ENCODE measurements at regions not wholly inside any gene's neighbourhood (a gene's known extent, or its start where the extent isn't known, plus 50 kb on each side); places are given as distances from the start of the nearest gene placed in this dataset.

DNA sequence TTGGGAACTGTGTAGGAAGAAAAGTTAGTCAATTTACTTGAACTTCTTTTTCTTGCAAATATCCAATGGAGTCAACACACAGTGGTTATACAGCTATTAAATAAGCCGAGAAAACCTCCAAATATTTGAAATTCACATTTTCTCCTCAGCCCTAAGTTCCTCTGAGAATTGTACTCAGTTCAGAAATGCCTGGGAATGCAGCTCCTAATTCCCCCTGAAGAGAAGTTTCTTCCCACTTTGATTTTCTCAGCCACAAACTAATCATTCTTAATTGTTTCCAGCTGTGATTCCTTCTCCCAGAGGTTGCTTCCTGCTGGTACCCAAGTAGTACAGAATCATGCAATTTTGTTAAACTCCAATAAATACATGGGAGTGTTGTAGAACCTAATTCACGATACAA, 246.1 kb upstream of the MIR17HG start:
- no peak for DNase-seq

- no peak for DNase-seq
Observed at GRCh38 chr13:91105270-91105669, 242.2 kb upstream of the MIR17HG start.

DNA sequence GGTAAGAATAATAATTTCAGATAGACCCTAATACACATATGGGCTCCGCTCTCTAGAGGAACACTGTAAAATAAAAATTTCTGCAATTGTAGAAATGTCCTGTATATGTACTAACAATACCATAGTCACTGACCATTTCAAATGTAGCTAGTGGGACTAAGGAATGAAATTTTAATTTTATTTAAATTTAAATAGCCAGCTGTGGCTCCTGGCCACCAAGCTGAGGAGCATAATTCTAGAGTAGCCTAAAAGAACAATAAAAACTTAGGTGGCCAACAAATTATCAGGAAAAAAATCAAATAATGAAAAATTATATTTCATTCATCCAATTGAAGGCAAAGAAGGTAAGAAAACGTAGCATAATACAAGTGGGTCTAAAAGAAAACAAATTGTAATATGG, 240.9 kb upstream of the MIR17HG start:
- DNase-seq, result no peak

DNA sequence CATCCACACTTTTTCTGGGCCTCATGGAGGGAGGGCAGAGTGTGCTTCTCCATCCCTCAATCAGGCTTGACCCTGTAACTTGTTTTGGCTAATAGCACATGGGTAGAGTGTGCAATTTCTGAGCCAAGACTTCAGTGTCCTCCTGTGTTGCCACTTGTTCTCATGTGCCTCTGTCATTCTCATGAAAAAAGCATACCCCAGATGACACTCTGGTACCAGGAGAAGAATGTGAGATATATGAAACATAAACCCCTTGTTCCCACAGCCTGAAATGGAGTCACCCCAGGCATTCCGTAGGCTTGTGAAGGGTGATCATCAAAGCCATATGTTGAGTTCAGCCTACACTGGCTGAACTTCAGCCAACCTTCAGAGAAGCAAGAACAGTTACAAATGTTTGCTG, 239.2 kb upstream of the MIR17HG start:
- DNase-seq, result no peak

DNA sequence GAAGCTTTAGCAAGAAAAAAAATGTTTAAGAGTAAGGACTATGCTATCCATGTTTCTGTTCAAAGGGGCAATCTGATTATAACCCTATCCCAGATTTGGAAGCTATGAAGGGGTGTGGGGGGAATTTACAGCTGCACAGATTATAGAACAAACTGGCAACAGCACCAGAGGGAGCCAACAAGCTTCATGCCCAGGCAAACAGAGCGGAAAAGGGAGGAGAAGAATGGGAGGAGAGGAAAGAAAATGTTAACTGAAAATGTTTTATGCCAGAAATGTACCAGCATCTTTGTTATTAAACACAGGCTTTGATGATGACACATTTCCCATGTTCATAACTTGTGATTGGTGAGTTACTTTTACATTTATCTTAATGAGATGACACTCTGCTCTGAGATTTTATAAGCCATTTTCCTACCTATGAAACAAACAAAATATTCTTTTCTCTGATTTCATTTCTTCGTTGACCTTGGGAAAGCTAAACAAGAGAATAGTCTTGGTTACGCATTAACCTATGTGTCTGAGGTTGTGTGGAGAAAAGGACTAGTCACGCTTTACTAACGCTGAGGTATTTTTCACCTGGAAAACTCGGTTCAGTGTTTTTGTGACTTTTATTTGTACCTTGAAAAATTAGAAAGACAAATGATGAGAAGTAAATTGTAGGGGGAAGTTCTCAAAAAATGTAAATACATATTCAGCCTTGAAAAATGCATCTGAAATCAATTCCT, 235.8 kb upstream of the MIR17HG start:
- no peak for DNase-seq

DNA sequence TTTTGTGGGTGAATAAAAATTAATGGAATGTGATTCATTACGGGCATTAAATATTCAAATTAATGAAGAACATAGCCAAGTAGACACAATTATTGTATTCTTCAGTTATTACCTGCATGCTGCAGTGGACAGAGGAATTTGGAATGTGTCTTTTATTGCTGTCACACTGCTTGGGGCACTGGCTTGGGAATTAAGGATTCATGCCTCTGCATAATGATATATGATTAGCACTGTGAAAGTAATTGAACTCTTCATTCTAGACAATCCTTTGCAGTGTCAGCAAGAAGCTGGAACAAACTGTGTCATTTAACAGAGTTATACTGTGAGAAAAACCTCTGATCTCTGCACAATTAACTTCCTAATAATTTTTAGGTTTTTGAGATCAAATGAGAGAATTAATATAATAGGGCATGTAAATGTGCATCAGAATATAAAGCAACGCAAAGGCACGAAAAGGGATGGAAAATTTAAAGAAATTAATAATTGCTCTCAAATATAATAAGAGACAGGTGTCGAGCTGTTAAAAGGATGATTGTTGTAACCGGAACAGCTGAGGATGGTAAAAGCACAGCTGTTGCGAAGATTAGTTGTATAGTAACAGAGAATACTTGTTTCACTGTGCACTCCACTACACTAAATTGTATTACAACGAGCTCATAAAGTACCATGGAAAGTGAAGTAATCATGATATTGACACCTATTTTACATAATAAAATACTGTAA, 235.1 kb upstream of the MIR17HG start:
- no peak for DNase-seq

- no peak for DNase-seq
Observed at GRCh38 chr13:91112924-91113277, 234.6 kb upstream of the MIR17HG start.

- no peak for DNase-seq
Observed at GRCh38 chr13:91115776-91116175, 231.7 kb upstream of the MIR17HG start.

DNA sequence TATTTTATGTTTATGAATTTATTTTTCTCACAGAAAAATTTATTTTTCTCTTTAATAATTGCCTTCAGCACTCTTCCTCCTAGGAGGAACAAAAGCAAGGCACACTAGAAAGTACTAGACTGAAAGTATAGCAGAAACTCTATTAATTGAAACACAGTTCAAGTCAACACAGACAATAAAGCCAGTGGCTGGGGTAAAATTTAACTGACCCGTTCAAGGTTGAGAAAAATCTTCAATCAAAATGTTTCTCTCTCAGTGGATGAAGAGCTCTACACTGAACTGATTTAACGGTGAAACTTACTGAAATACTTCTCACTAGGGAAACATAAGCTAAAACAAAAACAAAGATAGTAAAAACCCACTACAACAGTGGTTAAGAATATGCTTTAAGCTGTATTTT, 230.1 kb upstream of the MIR17HG start:
- no peak for DNase-seq

DNA sequence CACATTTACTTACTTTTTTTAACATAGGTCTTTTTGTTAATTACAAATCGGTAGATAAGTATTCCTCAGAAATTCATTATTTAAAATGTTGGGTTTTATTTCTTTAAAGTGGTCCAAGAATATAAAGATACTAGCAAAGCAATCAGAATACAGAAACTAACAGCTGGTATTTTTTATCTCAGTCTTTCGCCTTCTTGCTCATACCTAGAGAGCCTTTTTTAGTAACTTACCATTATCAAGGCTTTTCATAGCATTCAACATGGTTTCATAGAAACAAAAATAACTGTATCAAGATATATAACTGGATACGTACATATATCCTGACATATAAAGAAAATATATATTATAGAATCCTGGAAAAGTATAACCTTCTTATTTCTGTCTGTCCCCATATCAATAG, 227.8 kb upstream of the MIR17HG start:
- DNase-seq, result no peak

DNA sequence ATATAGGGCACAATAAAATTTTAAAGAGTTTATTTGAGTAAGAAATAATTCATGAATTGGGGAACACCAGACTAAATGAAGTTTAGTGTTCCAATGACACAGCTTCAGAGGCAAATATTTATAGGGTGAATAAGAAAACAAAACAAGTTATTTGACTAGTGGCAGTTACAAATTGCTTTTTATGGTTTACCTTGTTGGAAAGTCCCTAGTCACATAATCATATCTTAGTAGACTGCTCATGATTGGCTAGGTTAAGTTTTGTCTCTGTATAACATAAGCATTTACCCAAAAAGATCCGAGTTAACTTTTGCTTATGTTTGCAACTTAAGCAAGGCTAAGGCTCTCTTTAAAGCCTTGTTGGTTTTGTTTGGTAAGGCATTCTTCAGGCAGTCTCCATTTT, 224.7 kb upstream of the MIR17HG start:
- no peak for DNase-seq

- DNase-seq, result no peak
Observed at GRCh38 chr13:91123456-91124127, 223.9 kb upstream of the MIR17HG start.

GRCh38 chr13:91126806-91127205, 220.7 kb upstream of the MIR17HG start:
- DNase-seq, result no peak

DNA sequence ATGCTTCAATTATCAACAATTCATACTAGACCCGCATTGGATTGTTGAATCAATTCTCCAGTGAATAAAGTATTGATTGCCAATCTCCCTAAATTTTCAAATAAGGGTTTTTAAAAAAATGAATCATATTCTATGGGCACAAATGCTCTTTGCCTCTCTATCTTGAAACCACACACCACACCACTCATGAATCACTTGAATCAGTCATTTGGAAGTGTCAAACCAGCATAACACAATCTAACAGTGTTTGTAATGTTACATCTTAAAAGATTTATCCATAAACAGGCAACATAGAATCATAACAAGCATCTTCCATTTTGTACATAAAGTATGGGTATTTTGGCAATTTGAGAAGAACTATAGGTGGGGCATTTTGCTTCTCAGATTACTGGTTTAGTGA, 219.5 kb upstream of the MIR17HG start:
- no peak for DNase-seq

GRCh38 chr13:91132381-91132780, 215.1 kb upstream of the MIR17HG start:
- DNase-seq, result no peak

DNA sequence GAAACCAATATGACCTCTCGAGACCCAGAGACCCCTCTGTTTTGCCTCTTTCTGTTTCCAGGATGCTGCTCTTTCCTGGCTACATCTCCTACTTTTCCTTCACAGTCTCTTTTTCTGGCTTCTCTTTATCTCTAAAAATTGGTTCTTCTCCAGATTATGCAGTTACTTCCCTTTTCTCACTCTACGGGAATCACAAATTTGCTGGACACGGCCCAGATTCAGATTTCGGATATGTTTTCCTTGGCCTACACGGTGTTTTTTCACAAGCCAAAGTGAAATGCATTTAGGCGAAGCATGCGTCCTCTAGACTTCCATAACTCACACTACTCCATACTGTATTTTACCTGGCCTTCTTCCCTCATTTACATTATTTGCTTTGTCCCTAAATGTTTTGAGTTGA, 214.7 kb upstream of the MIR17HG start:
- DNase-seq, result no peak

DNA sequence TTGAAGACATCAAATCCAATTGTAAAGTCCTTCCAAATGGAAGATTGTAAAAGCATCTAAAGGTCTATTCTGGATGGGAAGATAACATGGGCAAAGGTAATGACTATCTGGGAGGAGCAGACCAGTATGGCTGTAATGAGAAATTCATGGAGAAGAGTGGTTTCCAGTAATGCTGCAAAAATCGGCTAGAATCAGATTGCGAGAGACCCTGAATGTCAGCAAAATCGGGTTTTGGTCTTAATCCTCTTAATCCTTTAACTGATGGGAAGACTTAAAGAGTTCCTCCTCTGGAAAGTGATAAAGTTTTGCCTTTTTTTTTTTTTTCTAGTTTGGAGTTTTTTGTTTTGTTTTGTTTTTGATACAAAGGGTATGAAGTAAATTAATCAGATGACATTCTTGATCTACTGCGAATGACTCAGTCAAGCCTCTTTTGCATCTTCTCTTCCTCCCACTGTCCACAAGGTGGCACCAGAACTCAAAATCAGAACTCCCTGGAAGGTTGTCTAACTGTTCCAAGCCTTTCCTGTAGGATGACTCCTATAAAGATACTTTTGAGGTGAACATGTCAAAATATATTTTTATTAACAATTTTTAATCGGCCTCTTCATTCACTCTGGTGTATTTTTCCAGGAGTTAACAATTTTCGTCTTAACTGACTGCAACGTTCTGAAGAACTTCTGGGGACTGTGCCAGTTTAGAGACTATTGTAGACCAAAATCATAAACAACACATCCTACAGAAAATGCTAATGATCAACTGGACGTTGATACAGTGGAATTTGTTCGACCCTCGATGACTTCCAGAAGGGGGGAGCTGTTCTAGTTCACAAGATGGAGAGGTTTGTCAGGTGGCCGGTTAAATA, 213.3 kb upstream of the MIR17HG start:
- DNase-seq, result peak; percentile 49

GRCh38 chr13:91134803-91135184, 212.7 kb upstream of the MIR17HG start:
- no peak for DNase-seq

GRCh38 chr13:91135376-91135775, 212.1 kb upstream of the MIR17HG start:
- no peak for DNase-seq

DNA sequence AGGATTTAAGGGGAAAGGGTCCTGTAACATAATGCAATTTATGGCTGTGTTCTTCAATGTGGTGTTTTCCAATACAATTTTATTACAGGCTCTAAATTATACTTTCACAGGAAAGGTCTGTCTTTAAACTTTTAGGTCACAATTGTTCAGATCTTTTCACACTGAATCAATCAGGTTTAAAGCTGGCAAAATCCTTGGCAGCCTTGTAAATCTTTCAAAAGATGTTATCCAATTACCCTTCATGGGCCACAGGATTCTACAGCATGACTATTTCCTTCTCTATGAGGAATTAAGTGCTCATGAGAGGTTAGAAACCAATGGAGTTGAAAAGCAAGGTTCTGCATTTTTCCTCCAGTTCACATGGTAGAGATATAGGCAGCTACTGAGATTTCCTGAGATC, 211.5 kb upstream of the MIR17HG start:
- DNase-seq, result no peak

DNA sequence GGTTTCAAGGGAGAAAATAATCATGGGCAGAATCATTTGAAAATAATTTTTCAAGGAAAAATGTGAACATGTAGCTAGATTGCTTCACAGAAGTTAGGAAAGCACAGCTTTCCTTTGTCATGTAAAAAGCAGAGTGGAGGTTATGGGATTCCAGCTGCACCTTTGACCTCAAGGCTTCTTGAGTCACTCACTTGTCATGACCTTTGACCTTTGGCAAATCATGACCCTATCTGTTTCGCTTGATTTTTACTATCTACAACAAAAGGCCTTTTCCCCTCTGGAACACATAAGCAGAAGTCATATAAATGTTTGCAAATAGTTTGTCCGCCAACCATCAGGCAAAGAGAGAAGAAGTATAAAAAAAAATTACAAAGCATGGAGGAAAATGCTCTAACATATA, 210.7 kb upstream of the MIR17HG start:
- DNase-seq, result no peak

DNA sequence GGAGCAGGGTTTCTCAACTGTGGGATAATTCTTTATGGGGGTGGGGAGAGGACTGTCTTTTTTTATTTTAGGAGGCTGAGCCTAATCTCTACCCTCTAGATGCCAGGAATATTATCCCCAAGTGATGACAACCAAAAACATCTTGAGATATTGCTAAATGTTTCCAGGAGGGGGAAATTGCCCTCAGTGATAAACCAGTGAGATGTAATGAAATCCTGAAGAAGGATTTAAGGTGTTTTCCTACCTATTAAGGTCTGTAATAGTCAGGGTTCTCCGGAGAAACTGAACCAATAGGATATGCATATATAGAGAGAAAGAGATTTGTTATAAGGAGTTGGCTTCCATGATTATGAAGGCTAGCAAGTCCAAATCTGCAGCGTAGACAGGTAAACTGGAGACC, 208.3 kb upstream of the MIR17HG start:
- no peak for DNase-seq

DNA sequence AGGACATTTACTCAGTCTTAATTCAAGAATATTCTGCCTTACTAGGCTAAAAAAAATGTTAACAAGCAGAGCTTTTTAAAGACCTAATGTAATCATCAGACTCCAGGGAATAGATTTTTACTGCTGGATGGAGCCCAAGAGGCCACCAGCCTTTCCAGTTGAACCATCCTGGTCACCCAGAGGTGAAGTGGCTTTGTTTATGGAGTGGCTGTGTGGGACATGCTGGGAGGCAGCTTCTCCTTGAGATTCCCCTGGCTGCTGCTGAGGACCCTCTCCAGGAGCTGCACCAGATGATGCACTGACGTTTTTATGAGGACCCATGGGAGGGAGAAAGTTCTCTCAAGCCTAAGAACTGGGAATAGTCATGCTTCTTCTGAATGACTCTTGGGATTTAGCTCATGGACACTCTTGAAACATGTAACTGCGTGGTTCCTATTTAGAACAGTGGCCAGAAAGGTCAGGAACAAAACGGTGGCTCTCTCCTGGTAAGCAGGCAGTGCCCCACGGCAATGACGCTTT, 205.9 kb upstream of the MIR17HG start:
- DNase-seq, result no peak

Measured in activated CD4-positive, alpha-beta T cell treated with anti-CD3 and anti-CD28 coated beads, Interleukin-2, Interleukin-6, amounts not matched to agents 100 ng/mL and 50 ng/mL, durations not matched to agents 16 hours and 8 hours (primary cell).